Activated CD4-positive, alpha-beta T cell treated with anti-CD3 and anti-CD28 coated beads, Interleukin-2, Interleukin-6, amounts not matched to agents 100 ng/mL and 50 ng/mL, durations not matched to agents 16 hours and 8 hours (primary cell): ENCODE measurements at regions not wholly inside any gene's neighbourhood (a gene's known extent, or its start where the extent isn't known, plus 50 kb on each side); places are given as distances from the start of the nearest gene placed in this dataset.

Experiments
- DNase-seq: peaks from one replicate; pipeline ENCODE4 v3.0.0-alpha.2; 2020

DNA sequence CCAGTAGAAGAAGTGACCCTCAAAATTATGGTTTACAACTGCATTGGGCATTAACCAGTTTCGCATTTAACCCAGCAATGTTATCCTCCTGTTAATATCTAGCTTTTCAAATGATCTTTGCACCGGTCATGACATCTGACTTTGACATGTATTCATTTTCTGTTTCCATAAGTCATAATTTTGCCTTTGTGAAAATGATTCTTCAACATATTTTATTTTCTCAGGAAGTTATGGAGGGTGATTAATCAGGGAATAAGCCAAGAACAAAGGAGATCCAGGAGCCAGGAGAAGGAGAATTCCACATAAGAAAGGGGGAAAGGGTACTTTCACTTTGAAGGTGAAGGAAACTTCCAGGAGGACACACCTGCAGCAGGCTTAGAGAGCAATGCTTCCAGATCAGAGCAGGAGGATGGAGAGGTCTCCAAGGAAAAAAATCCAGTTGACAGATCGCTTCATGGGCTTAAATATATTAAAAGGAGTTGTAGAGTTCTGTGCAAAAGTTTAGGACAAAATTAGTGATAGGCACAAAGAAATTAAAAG lies 92.1 kb upstream of the FAM3C start:
- DNase-seq: no peak

DNA sequence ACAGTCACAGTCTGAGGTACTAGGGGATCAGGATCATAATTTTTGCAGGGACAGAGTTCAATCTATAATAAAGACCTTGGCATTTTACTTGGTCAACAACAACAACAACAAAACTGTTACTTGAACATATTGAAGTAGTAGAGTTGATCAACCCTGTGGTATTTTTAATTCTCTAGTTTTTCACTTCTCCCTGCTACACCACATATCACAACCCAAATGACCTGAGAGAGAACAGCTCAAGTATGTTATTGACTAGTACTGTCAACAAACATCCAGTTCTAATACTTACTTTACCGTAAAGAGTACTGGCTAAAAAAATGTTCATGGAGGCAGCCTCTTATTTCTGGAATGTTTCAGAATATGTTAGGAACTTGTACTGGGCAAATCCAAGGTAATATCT lies 90.5 kb upstream of the FAM3C start:
- DNase-seq: no peak

DNA sequence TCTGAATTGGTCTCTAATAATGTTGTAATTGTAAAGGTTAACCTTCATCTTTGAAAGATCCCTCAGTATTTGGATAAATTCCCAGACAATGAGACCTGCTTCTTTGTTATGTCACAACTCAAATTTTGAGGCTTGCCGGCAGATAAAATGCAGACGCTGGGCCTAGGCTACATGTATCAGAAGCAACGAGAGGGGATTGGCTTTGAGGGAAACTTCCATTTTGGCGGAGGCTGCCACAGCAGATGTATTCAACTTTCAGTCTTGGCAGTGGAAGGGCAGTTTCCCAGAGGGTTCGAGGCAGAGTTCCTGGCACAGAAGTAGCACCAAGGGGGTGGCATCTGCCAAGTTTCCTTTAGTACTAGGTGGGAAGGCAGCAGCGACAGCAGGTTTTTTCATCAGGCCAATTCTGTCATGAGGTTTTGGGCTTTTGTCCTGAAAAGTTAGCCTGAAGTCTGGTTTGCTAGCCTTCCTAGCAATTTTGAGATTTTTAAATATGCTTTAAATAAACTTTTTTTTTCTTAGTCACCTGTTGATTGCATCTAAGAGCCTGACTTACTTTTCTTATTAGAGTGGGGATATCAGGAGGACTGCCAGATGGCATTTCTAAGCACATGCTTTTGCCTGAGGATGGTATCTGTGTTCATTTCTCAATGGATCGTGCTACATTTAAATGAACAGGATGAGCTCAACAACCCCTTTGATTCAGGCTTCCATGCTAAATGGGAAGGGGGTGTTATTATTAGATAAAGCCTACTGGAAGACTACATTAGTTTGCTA lies 89.5 kb upstream of the FAM3C start:
- no peak for DNase-seq

DNA sequence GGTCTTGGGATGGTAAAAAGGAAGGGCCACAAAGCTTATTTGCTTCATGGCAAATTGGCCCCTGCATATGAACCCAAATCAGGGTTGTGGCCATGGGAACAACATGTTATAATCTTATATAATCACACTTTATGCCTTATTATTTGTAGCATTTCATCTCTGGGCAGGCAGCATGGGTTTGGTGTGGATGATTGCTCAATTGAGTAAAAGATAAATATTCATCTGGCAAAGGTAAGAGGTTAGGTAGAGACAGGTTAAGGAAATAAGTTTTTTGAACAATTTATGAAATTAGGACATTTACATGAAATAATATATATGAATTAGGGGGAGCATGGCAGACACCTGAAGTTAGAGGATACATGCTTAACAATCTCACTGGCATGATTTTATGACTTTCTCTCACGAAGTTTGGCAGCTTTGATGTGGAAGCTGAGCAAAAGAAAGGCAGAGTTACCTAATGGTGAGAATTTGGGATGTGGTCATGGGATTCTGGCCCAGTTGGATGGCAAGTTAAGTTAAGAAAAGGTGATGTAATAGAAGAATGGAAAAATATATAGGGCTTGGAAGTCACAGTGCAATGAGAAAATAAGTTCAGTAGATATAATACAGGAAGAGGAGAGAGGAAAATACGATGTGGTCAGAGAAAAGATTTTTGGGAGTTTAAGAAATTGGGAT lies 88.1 kb upstream of the FAM3C start:
- DNase-seq: no peak

DNA sequence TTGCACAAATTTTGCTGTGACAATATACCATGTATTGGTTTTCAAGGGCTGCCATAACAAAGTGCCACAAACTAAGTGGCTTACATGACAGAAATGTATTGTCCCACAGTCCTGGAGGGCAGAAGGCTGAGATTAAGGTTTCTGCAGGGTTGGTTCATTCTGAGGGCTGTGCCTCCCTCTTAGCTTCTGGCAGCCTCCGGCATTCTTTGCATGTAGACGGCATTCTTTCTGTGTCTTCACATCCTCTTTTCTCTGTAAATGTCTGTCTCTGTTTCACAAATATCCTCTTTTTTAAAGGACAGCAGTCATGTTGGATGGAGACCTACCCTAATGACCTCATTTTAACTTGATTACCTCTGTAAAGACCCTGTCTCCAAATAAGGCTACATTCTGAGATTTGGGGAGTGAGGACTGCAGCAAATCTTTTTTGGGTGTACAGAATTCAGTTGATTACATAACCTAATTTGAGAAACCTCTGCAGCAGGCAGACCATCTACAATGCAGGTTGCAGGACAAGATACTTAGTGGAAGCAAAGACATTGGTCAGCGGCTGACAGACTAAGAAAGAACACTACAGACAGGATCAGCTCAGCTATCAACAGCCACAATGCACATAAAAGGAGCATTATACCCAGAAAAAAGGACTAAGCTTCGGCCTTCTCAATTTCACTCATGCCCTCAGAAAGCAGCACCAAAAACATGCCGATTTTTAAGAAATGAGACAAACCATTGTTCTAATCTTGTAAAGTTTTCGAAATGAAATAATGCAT lies 84.6 kb upstream of the FAM3C start:
- no peak for DNase-seq

DNA sequence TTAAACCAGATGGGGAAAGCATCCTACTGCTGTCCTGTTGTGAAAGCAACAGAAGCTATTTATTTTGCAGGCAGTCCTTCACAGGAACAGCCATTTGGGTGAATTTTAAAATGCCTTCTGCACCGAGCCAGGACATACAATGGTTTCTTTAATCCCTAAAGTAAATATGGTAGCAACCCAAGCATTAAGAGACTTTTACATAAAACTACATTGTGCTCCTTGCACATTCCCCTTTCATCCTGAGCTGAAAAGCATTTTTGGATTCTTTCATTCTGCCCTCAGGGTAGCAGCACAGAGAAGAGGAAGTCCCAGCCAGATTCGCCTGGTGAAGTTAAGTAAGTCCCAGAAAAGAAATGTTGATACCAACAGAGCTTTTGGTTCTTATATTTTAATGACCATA lies 84.0 kb upstream of the FAM3C start:
- DNase-seq: no peak

DNA sequence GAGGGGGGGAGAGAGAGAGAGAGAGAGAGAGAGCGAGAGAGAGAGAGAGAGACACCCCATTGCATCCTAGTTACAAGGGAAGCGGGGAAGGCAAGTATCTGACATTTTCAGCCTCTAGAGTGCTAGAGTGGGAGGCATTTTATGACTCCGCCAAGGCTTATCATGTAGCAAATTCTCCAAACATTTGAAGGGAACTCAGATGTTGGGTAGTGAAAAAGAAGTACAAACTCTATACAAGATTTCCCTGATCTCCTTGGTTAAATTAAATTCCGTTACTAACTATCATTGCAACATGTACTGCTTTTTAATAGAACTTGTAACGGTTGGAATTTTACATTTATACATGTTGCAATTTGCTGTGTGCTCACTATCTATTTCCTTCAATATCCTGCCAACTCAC lies 83.4 kb upstream of the FAM3C start:
- DNase-seq: no peak

DNA sequence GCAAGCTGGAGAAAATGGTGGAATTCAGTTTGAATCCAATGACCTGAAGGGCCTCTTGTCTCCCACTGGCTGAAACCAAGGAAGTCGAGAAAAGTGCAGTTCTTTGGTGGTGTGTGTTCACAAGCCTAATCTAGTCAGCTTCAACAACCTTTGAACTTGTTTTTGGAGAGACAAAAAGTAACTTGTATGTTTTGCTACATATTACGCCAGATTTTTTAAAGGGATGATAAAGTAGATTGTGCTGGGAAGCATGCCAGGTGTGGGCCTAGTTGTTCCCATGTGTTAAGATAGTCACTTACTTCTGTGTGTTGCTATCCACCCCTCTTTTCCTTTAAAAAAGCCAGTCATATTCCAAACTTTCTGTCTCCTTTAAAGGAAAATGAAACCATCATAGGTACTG lies 79.7 kb upstream of the FAM3C start:
- DNase-seq: no peak

DNA sequence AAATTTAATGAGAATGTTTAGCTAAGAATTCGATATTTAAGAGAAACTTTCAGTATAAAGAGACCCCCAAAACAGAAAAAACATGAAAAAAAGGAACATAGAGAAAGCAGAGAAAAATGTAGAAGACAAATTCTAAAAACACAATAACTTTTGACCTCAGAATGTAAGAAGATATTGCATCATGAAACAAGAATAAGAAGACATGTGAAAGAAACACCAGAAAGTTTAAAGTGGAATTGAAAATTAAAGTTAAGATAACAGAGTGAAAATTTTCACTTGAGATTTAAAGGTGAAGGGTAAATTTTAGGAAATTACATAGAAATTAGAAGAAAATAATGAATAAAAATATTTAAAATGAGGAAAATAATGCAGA lies 78.2 kb upstream of the FAM3C start:
- DNase-seq: no peak

DNA sequence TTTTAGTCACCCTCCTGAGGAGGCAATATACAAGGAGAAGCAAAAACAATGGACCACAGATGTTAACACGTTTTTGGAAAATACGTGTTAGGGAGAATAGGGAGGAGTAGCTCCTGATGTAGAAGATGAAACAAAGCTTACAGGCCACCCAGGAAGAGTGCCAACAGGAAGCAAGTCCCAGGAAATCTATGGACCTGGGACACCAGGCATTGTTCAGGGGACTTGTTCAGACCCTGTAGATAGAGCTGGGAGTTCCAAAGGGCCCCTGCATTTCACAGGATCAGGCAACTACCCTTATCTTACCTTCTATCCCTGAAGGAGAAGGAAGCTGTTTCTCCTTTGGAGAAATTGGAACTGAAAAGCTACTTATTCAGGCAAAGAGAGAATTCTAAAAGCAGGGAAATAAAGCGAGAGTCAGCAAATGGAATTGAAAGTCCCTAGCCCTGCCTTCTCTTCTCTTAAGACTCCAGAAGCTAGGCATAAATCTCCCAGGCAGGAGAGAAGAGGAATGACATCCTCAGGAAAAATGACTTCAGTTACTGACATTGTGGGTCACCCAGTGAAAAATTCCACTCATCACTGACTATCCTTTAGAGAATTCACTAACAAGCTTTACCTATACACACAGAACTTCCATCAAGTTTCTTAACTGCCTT lies 77.7 kb upstream of the FAM3C start:
- DNase-seq: no peak

DNA sequence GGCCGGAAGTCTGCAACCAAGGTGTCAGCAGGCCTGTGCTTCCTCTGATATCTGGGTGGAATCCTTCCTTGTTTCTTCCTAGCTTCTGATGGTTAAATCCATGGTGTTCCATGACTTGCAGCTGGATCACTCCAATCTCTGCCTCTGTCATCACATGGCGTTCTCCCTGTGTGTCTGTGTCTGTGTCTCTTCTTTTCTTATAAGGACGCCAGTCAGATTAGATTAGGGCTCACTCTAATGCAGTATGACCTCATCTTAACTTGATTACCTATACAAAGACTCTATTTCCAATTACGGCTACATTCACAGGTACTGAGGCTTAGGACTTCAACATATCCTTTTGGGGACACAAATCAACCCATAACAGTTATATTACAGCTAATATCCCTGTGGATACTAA lies 70.3 kb upstream of the FAM3C start:
- DNase-seq: no peak

DNA sequence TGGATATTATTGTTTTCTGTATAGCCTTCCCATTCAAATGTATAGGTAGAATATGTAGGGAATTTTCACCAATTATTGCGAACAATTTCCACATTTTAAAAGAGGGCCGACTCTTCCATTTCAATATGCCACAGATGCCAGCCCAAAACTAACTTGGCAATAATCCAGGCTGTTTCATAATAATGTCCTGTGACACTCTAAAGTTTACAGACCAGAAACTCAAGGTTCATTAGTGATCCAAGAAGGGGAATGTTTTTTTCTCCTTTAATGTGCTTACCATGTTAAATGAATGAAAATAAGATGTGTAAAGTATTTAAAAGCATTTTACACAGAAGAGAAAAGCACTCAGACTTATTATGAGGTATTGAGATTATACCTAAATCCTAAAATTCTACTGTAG lies 63.0 kb upstream of the FAM3C start:
- no peak for DNase-seq

DNA sequence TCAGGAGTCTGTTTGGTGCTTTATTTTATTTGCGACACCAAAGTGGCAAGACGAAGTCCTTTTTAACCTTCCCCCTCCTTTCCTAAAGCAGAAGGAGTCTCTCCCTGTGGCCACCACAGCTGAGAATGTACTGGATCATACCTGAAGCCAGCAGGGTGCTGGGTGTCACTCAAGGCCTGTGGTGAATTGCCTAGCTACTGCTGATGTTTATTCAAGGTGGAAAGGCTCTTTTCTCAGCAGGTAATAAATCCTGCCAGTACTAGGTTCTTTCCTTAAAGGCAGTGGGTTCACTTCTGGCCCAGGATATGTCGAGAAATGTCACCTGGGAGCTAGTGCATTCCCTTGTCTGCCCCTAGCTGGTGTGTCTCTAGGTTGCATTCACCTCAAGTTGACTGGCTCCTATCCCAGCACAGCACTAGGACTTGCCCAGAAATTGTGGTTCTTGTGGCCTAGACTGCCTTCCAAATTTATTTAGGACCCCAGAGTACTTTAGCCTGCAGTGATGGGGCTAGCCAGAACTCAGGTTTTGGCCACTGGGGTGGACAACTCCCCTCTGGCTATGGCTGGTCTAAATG lies 60.8 kb upstream of the FAM3C start:
- no peak for DNase-seq

DNA sequence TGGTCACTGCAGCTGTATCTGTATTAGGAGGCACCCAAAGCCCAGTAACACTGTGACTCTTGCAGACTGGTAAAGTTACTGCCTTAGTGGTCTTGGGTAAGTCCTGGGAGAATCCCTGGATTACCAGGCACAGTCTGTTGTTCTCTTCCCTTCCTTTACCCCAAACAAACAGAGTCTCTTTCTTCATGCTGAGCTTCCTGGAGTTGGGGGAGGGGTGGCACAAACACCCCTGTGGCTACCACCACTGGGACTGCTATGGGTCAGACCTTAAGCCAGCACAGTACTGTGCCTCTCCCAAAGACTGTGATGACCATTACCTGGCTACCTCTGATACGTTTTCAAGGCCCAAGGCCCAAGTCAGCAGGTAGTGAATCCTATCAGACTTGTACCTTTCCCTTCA lies 59.9 kb upstream of the FAM3C start:
- DNase-seq: no peak

DNA sequence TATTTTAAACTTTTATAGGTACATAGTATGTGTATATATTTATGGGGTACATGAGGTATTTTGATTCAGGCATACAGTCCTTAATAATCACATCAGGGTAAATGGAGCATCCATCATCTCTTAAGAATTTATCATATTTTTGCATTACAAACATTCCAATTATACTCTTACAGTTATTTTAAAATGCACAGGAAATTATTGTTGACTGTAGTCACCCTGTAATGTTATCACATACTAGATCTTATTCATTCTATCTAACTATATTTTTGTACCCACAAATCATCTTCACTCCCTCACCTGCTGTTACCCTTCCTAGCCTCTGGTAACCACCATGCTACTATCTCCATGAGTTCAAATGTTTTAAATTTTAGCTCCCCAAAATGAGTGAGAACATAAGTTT lies 56.3 kb upstream of the FAM3C start:
- DNase-seq: no peak

DNA sequence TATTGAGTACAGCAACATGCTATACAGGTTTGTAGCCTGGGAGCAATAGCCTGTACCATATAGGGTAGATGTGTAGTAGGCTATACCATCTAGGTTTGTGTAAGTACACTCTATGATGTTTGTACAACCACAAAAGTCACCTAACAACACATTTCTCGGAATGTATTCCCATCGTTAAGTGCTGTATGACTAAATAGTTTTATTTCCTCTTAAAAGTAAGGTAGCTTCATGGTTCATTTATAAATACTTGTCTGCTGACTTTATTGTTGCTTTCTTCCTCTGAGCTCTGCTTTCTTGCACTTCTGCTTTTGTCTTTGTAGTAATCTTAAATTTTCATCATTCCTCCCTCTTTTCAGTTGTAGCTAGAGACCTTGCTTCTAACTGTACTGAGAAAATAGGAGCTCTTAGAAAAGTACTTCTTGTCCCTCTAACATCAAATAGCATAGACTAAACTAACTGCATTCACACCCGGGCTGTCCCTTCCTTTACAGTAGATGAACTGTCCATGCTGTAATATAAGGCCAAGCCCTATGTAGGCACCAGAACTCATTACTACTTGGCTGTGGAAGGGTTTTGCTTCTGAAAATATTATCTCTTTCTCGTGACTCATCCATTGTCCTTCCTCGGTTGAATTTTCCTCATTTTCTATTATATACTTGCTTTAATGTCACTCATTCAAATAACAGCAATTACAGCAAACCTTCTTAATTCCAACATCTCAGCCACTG lies 55.4 kb upstream of the FAM3C start:
- DNase-seq: no peak

DNA sequence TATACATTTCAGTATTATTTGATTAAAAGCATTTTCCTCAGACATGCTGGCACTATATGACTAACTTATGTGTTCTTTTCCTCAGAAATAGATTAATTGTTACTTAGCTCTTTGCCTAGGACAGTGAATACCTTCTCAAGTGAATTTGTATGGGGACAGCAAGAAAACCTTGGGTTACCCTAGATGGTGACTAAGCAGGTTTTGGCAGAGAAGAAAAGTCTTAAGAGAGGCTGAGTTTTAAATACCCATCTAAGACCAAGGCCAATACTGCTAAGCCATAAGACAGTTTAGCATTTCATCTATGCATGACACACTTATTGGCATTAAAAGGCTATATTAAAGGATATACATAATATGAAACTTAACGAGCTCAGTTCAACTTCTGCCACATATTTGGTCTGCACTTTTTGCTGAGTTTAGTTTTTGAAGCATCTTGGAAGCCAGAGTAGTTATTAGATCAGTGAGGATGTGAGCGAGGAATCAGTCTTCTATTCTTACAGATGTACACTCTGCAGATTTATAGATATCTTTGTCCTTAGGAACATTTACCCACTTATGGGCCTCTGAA lies 54.6 kb upstream of the FAM3C start:
- DNase-seq: no peak

DNA sequence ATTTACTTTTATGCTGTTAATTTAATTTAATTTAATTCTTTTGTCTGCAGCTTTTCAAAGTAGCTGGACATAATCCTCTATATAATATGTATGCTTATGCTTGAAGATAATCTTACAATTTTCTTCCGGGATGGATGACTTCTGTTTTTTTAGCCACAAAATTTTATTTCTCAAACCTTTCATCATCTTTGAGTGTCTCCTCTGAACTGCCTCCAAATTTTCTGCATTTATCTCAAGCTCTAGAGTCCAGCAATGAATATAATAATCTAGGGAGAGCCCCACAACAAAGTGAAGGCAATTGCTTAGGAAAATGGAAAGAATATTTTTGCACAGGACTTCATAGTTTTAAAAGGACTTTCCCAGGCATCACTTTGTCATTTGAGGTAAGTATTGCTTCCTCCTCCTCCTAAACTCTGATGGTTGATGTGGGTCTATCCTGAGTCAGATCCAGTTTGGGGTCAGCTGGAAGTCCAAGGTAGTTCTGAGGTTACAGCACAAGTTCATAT lies 53.7 kb upstream of the FAM3C start:
- DNase-seq: no peak

DNA sequence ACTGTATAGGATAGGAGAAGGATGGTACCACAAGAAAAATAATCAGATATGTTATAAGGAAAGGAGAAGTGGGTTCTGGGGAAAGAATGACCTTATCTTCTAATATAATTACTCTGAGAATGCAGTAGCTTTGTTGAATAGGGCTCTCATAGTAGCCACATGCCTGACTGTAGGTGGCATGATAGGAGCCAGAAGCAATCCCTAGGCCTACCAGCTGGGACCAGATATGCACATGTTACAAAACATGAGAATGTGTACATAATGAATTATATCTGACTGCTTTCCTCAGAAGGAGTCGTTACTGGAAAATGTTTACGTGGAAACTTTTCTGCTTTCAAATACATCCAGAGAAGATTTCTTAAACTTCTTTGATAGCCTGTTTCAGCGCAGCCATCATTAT lies 53.2 kb upstream of the FAM3C start:
- no peak for DNase-seq

DNA sequence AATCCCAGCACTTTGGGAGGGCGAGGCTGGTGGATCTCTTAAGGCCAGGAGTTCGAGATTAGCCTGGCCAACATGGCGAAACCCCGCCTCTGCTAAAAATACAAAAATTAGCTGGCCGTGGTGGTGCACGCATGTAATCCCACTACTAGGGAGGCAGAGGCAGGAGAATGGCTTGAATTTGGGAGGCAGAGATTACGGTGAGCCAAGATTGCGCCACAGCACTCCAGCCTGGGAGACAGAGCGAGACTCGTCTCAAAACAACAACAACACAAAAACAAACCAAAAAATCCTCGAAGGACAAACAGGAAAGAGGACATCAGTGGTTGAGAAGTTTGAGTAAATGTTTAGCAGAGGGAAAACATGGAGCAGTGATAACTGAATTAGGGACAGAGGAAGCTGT lies 52.3 kb upstream of the FAM3C start:
- DNase-seq: no peak

DNA sequence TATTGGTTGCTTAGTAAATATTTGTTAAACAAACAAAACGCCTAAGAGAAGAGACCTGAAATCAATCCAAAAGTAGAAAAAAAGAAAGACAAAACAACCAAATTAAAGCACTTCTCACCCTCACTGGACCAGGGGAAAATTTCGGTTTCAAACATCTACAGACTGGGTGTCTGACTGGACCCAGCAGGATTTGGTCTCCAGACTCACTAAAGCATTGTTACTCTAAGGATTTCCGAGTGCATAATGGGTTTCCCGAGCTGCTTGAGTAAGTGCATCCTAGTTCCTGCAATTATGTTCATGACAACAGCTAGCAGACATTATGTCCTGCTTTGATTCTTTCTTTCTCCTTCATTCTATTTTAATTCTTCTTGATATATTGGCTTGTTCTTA lies 51.8 kb upstream of the FAM3C start:
- DNase-seq: no peak
